ENCODE measurements at regions not wholly inside any gene's neighbourhood (a gene's known extent, or its start where the extent isn't known, plus 50 kb on each side); places are given as distances from the start of the nearest gene placed in this dataset.

DNA sequence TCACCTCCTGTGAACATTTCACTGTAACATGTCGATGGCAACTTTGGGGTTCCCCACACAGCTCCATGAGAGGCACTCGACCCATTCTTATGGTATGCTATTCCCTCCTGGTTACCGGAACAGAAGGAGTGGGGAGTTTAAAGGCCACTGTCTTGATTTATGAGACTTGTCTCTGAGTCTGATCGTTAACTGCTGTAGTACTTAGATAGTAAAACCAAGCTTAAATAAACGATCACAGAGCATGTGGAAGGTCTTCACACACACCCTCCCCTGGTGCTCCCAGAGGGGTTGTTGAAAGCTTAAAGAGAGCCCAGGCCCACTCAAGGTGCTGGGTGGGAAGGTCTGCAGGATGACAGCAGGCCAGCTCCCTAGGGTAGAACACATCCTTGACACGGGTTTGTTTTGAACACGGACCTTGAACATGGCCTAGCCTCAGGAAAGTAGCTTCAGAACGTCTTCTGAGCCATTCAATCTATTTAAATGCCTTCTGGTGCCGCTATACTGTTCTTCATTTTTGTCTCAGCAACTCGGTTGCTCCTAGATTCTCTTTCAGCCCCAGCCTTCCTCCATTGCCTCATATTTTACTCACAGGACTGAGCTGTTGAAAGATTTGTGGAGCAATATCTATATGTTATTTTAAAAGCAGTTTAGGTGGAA lies 335.3 kb downstream of the FGFR2 start:
- Histone ChIP-seq H3K4me2 (ENCODE audit: low read depth, low read length, poor library complexity, severe bottlenecking) (no peak overlapping the region), H3K4me1 (ENCODE audit: insufficient read depth, low read length, poor library complexity, severe bottlenecking) (no peaks in the 10 kb centered on the region), H3K9me2 (replicated peaks; ENCODE audit: low read depth, low read length) (no peaks in the 10 kb centered on the region), H3K79me2 (ENCODE audit: insufficient read depth, low read length) (no peaks in the 10 kb centered on the region), H3K9ac (ENCODE audit: low read depth, low read length, poor library complexity, severe bottlenecking) (no peak overlapping the region), H3K36me3 (ENCODE audit: insufficient read depth, low read length) (no peaks in the 10 kb centered on the region), H3K4me3 (ENCODE audit: low read length, poor library complexity, severe bottlenecking) (no peak overlapping the region), H4K20me1 (ENCODE audit: insufficient read depth, low read length, poor library complexity, severe bottlenecking) (no peaks in the 10 kb centered on the region), H3K27me3 (ENCODE audit: insufficient read depth, low read length, poor library complexity, severe bottlenecking) (no peaks in the 10 kb centered on the region), H3K9me3 (ENCODE audit: insufficient read depth, low read depth, low read length) (peaks cover 5% of the 10 kb centered on the region; the same call in 1 of the 2 replicates), H2AFZ (ENCODE audit: low read length) (no peak overlapping the region), H3F3A (ENCODE audit: low read depth) (no peaks in the 10 kb centered on the region)
- TF ChIP-seq EZH2phosphoT487 (IDR thresholded peaks at IDR 0.05; ENCODE audit: borderline replicate concordance), result no peak
- TF ChIP-seq, protein P1, sequence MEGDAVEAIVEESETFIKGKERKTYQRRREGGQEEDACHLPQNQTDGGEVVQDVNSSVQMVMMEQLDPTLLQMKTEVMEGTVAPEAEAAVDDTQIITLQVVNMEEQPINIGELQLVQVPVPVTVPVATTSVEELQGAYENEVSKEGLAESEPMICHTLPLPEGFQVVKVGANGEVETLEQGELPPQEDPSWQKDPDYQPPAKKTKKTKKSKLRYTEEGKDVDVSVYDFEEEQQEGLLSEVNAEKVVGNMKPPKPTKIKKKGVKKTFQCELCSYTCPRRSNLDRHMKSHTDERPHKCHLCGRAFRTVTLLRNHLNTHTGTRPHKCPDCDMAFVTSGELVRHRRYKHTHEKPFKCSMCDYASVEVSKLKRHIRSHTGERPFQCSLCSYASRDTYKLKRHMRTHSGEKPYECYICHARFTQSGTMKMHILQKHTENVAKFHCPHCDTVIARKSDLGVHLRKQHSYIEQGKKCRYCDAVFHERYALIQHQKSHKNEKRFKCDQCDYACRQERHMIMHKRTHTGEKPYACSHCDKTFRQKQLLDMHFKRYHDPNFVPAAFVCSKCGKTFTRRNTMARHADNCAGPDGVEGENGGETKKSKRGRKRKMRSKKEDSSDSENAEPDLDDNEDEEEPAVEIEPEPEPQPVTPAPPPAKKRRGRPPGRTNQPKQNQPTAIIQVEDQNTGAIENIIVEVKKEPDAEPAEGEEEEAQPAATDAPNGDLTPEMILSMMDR (conservative IDR thresholded peaks at IDR 0.05; ENCODE audit: low read length), result no peak

DNA sequence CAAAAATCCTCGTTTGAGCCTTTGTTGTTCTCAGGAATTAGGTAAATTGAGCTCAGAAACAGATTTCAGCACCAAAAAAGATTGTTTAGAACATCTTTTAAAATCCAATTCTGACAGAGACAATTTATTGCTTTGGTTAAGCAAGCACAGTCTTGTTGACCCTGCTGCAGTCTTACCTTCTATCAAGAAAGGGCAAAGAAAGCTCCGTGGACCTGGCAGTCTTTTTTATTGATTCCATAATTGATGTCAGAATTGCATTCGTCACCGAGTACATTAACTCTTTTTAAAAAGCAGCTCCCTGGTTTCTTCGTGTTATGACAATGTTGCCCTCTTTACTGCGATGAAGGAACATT lies 334.8 kb downstream of the FGFR2 start:
- no peak overlapping the region for H3K4me3 ChIP-seq (ENCODE audit: low read length, poor library complexity, severe bottlenecking)
- no peaks in the 10 kb centered on the region for H3K4me1 ChIP-seq (ENCODE audit: insufficient read depth, low read length, poor library complexity, severe bottlenecking)
- no peaks in the 10 kb centered on the region for H3K27me3 ChIP-seq (ENCODE audit: insufficient read depth, low read length, poor library complexity, severe bottlenecking)
- H3K9me2 ChIP-seq (replicated peaks; ENCODE audit: low read depth, low read length), result no peaks in the 10 kb centered on the region
- no peaks in the 10 kb centered on the region for H3F3A ChIP-seq (ENCODE audit: low read depth)
- no peak overlapping the region for H3K9ac ChIP-seq (ENCODE audit: low read depth, low read length, poor library complexity, severe bottlenecking)
- H3K9me3 ChIP-seq (ENCODE audit: insufficient read depth, low read depth, low read length), result peaks cover 5% of the 10 kb centered on the region; the same call in 1 of the 2 replicates
- H3K4me2 ChIP-seq (ENCODE audit: low read depth, low read length, poor library complexity, severe bottlenecking), result no peak overlapping the region
- H2AFZ ChIP-seq (ENCODE audit: low read length), result no peak overlapping the region
- H4K20me1 ChIP-seq (ENCODE audit: insufficient read depth, low read length, poor library complexity, severe bottlenecking), result no peaks in the 10 kb centered on the region
- TF ChIP-seq, protein P1 (conservative IDR thresholded peaks at IDR 0.05; ENCODE audit: low read length), result no peak
- no peak for TF ChIP-seq EZH2phosphoT487 (IDR thresholded peaks at IDR 0.05; ENCODE audit: borderline replicate concordance)
- no peaks in the 10 kb centered on the region for H3K36me3 ChIP-seq (ENCODE audit: insufficient read depth, low read length)
- H3K79me2 ChIP-seq (ENCODE audit: insufficient read depth, low read length), result no peaks in the 10 kb centered on the region

DNA sequence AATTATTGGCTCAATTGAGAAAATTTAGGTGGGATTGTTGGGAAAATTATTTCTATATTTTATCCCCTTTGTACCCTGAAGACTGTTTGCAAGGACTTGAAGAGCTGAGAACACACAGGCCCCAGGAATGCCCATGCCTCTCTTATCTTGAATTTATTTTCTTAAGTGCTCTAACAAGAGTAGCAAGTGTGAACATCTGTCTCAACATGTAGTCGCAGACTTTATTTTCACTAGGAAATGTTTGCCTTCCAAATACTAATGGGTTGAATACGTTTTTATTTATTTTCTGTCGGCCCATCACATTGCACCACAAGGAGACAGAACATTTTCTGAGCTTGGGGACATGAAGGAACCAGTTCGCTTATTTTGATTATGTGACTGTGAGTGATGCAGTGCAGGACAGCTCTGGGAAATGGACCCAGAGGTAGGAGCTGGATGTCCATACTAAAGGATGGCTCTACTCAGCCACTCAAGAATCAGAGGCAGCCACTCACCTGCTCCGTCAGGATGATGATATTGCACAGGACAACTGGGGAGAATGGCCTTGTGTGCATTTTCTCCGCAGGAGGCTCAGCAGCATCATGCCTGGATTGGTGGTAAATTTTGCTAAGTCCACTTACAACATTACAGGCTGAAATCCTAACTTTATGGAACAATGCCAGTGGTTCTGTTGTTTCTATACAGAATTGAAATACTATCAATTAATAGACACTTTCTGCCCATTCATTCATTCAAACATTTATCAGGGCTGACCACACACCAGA lies 332.7 kb downstream of the FGFR2 start:
- Histone ChIP-seq H4K20me1 (ENCODE audit: insufficient read depth, low read length, poor library complexity, severe bottlenecking) (no peaks in the 10 kb centered on the region), H3F3A (ENCODE audit: low read depth) (no peaks in the 10 kb centered on the region), H3K9ac (ENCODE audit: low read depth, low read length, poor library complexity, severe bottlenecking) (no peak overlapping the region), H3K4me3 (ENCODE audit: low read length, poor library complexity, severe bottlenecking) (no peak overlapping the region), H3K9me2 (replicated peaks; ENCODE audit: low read depth, low read length) (no peaks in the 10 kb centered on the region), H3K4me1 (ENCODE audit: insufficient read depth, low read length, poor library complexity, severe bottlenecking) (no peaks in the 10 kb centered on the region), H3K4me2 (ENCODE audit: low read depth, low read length, poor library complexity, severe bottlenecking) (no peak overlapping the region), H3K9me3 (ENCODE audit: insufficient read depth, low read depth, low read length) (peaks cover 3% of the 10 kb centered on the region; the same call in 1 of the 2 replicates), H3K27me3 (ENCODE audit: insufficient read depth, low read length, poor library complexity, severe bottlenecking) (no peaks in the 10 kb centered on the region), H3K36me3 (ENCODE audit: insufficient read depth, low read length) (no peaks in the 10 kb centered on the region), H3K79me2 (ENCODE audit: insufficient read depth, low read length) (no peaks in the 10 kb centered on the region), H2AFZ (ENCODE audit: low read length) (no peak overlapping the region)
- no peak for TF ChIP-seq EZH2phosphoT487 (IDR thresholded peaks at IDR 0.05; ENCODE audit: borderline replicate concordance)
- TF ChIP-seq, protein P1 (conservative IDR thresholded peaks at IDR 0.05; ENCODE audit: low read length), result no peak
